KOPT-K1 (cell line): ENCODE measurements at regions not wholly inside any gene's neighbourhood (a gene's known extent, or its start where the extent isn't known, plus 50 kb on each side); places are given as distances from the start of the nearest gene placed in this dataset.
"Not testable (repeated sequence)": the region's sequence is repeated elsewhere in the genome, so short reads cannot be mapped to it uniquely, and the experiment has no call there.

Experiments
- H3K27ac ChIP-seq: fragments of 200-600 bp; sonication (generic); 2 replicates; pipeline ENCODE4 v1.5.1; 2016; ENCODE audit warnings: antibody characterized with exemption, mild to moderate bottlenecking, low read depth, low read length; ENCODE audit not compliant: poor library complexity, severe bottlenecking
- H3K36me3 ChIP-seq: fragments of 200-600 bp; sonication (generic); 2 replicates; pipeline ENCODE4 v1.5.1; 2017; ENCODE audit warnings: antibody characterized with exemption, mild to moderate bottlenecking, low read length, moderate library complexity; ENCODE audit not compliant: insufficient read depth
- H3K9me3 ChIP-seq: fragments of 200-600 bp; sonication (generic); 2 replicates; pipeline ENCODE4 v1.5.1; 2017; ENCODE audit warnings: antibody characterized with exemption, low read length, mild to moderate bottlenecking; ENCODE audit not compliant: insufficient read depth, poor library complexity, severe bottlenecking

DNA sequence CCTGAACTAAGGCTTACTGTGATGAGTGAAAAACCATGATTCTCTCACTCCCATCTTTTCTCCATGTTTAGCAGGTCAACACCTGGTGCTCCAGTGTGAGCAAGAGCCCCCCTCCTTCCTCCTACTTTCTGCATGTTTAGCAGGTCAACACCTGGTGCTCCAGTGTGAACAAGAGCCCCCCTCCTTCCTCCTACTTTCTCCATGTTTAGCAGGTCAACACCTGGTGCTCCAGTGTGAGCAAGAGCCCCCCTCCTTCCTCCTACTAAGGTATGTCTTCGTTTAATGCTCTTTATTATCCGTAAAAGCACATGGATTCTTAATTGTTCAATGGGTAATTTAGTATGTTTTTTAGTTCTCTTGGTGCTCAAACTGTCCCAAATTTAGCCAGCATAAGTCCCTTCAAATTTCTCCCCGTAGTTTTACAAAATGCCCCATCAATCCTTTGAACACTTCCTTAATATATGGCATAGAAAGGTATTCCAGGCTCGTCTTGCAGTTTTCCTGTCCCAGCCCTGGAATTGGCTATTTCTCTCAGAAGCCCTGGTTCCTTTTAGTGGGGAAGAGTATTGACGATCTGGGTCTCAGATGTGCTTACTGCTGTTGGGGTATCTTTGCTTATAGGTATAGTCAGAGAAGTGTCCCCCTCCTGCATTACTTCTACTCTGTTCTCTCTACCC lies 760.8 kb upstream of the TPTE start:
- H3K36me3 ChIP-seq = no peaks in the 10 kb centered on the region
- H3K27ac ChIP-seq = no peak overlapping the region
- peaks cover 54% of the 10 kb centered on the region for H3K9me3 ChIP-seq

DNA sequence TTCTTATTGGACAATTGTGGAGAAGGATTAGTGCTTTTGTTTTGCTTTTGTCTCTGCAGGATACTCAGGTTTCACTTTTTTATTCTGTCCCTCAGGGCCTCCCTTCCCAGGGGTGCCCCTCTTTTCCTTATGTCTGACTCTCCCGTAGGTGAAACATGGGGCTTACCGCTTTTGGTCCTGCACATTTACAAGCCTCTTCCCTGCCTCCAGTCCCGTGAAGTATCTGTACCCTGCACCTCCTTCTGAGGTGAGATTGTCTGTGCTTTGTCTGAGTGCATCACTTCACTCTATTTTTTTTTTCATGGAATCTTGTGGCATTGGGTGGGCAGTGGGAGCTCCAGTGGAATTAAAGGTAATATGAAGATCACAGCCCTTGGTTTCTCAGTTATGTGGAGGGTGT lies 758.1 kb upstream of the TPTE start:
- Histone ChIP-seq H3K36me3 (no peaks in the 10 kb centered on the region), H3K27ac (no peak overlapping the region), H3K9me3 (peaks cover 58% of the 10 kb centered on the region)

DNA sequence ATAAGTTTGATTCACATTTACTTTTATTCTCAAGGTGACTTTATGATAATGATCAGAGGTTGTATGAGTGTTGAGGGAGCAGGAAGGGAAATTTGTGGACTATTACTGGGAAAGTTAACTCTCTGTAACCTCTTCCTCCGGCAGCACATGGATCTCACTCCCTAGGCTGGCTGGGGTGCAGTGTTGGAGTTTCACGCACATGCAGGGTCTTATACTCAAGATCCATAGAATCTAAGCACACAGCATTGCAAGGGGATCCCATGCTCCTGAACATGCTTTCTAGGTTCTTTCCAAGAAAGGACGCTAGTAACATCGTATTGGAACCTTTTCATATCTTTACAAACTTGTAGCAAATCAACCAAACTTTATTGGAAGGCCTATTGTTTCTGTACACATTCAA lies 757.6 kb upstream of the TPTE start:
- Histone ChIP-seq H3K36me3 (no peaks in the 10 kb centered on the region), H3K27ac (no peak overlapping the region), H3K9me3 (peaks cover 58% of the 10 kb centered on the region)

DNA sequence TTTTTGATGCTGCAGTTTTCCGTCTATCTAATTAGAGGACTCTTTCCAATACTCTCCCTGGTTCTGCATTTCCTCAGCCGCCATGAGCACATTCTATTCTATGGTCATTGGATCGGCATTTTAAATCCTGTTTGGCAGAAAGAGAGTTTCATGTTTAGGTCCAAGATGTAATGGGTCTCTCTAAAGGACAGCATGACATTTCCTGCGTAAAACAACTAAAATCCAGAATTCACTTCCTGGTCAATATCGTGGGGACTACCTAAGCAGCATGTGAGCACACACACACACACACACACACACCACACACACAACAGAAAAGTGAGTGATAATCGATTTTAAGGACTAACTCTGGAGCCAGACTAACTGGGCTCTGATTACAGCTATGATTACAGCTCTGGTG lies 757.1 kb upstream of the TPTE start:
- H3K36me3 ChIP-seq, H3K27ac ChIP-seq: not testable (repeated sequence)
- H3K9me3 ChIP-seq = peaks cover 58% of the 10 kb centered on the region

DNA sequence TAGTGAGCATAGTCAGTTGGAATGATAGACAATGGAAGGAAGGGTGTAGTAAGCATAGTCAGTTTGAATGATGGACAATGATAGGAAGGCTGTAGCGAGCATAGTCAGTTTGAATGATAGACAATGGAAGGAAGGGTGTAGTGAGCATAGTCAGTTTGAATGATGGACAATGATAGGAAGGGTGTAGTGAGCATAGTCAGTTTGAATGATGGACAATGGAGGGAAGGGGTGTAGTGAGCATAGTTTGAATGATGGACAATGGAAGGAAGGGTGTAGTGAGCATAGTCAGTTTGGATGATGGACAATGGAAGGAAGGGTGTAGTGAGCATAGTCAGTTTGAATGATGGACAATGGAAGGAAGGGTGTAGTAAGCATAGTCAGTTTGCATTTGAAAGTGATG lies 755.8 kb upstream of the TPTE start:
- peaks cover 60% of the 10 kb centered on the region for H3K9me3 ChIP-seq
- not testable (repeated sequence) for H3K27ac ChIP-seq, H3K36me3 ChIP-seq

DNA sequence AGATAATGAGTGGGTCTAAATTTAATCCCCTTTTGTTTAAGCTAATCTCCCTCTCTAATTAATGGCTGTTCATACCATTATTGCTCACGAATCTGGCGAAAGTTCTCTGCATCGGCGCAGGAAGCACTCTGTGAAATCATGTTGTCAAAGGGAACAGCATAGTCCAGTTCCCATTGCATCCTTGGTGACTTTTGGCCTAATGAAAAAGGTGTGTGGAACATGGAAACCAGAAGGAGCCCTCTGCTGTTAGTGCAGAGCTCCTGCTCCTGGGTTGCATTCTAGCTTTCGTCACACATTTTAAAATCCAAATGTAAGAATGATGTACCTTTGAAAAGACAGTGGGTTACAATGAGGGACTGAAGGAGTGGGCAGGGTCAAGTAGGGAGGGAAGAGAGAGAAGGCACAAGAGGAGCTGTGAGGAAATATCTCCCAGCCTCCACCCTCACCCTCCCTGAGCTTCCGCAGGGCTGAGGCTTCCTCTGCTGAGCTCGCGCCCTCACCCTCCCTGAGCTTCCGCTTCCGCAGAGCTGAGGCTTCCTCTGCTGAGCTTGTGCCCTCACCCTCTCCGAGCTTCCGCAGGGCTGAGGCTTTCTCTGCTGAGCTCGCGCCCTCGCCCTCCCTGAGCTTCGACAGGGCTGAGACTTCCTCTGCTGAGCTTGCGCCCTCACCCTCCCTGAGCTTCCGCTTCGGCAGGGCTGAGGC lies 754.3 kb upstream of the TPTE start:
- H3K36me3 ChIP-seq, H3K27ac ChIP-seq: not testable (repeated sequence)
- H3K9me3 ChIP-seq = peaks cover 63% of the 10 kb centered on the region

DNA sequence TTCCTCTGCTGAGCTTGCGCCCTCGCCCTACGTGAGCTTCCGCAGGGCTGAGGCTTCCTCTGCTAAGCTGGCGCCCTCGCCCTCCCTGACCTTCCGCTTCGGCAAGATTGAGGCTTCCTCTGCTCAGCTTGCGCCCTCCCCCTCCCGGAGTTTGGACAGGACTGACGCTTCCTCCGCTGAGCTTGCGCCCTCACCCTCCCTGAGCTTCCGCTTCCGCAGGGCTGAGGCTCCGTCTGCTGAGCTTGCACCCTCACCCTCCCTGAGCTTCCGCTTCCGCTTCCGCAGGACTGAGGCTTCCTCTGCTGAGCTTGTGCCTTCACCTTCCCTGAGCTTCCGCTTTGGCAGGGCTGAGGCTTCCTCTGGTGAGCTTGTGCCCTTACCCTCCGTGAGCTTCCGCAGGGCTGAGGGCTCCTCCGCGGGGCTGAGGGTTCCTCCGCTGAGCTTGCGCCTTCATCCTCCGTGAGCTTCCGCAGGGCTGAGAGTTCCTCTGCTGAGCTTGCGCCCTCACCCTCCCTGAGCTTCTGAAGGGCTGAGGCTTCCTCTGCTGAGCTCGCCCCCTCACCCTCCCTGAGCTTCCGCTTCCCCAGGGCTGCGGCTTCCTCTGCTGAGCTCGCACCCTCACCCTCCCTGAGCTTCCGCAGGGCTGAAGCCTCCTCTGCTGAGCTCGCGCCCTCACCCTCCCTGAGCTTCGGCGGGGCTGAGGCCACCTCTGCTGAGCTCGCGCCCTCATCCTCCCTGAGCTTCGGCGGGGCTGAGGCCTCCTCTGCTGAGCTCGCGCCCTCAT lies 753.6 kb upstream of the TPTE start:
- Histone ChIP-seq H3K36me3 (no peaks in the 10 kb centered on the region), H3K9me3 (peaks cover 63% of the 10 kb centered on the region), H3K27ac (no peak overlapping the region)

DNA sequence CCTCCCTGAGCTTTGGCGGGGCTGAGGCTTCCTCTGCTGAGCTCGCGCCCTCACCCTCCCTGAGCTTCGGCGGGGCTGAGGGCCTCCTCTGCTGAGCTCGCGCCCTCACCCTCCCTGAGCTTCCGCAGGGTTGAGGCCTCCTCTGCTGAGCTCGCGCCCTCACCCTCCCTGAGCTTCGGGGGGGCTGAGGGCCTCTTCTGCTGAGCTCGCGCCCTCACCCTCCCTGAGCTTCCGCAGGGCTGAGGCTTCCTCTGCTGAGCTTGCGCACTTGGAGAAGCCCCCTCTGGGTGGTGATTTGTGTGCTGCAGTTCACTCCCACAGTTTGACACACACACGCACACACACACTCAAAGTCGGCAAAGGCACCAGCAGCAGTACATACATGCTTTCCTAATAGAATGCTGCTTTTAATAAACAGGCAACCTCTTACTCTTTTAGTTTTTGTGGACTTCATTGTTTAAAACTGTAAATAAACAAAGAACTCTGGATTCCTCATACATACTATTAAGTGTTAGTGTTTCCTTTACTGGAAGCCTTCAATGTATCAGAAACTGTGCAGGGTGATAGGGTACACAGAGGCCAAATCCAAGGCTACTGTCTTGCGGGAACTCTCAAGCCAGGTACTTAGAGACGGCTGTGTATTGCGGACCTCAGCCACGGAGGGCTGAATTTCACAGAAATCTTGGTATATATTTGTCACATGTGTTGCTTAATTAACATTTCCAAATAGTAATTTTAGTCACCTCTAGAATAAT lies 752.8 kb upstream of the TPTE start:
- peaks cover 58% of the 10 kb centered on the region for H3K9me3 ChIP-seq
- H3K27ac ChIP-seq = not testable (repeated sequence)

DNA sequence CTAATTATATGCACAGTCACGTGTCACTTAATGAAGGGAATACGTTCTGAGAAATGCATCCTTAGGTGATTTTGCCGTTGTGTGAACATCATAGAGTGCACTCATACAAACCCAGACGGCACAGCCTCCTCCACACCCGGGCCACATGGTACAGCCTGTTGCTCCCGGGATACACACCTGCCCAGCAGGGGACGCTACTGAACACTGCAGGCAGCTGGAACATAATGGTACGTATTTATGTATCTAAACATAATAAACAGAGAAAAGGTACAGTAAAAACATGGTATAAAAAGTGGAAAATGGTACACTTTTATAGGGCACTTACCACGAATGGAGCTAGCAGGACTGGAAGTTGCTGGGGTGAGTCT lies 752.3 kb upstream of the TPTE start:
- peaks cover 54% of the 10 kb centered on the region for H3K9me3 ChIP-seq
- H3K36me3 ChIP-seq, H3K27ac ChIP-seq: not testable (repeated sequence)

More for the DNA sequence above, 752.8 kb upstream of the TPTE start:
- not testable (repeated sequence) for H3K36me3 ChIP-seq

DNA sequence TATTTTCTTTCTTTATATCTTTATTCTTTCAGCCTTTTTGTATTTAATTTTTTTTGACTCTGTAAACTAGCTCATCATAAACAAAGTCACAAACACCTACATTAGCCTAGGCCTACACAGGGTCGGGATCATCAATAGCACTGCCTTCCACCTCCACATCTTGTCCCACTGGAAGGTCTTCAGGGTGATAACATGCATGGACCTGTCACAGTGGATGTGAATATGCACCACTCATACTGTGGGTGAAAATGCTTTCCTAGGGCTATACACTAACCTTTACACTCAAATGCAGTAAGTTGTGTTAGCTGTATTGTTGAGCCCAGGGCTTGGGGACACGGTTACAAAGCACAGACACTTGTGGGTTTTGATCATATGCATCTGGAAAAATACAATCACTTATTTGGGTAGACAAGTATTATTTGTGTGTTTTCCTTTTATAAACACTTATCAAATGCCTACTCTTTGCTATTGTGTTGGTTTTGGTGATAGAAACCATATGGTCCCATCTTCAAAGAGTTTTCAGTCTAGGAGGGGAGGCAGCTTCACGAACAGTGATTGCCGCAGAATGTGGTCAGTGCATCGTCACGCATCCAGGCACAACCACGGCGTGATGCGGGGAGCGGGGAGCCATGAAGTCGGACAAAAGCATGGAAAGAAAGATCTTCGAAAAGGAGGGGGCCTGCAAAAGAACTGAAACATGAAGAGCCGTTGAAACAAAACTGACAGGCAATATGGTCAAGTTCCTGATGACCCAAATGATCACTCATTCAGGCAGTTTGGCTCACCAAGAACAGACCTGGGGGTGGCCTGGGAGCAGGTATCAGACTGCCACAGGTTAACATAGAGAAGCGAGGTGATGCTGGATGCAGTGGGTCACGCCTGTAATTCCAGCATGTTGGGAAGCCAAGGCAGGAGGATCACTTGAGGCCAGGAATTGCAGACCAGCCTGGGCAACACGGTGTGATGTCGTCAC lies 751.4 kb upstream of the TPTE start:
- H3K27ac ChIP-seq, H3K36me3 ChIP-seq: not testable (repeated sequence)
- peaks cover 56% of the 10 kb centered on the region for H3K9me3 ChIP-seq

DNA sequence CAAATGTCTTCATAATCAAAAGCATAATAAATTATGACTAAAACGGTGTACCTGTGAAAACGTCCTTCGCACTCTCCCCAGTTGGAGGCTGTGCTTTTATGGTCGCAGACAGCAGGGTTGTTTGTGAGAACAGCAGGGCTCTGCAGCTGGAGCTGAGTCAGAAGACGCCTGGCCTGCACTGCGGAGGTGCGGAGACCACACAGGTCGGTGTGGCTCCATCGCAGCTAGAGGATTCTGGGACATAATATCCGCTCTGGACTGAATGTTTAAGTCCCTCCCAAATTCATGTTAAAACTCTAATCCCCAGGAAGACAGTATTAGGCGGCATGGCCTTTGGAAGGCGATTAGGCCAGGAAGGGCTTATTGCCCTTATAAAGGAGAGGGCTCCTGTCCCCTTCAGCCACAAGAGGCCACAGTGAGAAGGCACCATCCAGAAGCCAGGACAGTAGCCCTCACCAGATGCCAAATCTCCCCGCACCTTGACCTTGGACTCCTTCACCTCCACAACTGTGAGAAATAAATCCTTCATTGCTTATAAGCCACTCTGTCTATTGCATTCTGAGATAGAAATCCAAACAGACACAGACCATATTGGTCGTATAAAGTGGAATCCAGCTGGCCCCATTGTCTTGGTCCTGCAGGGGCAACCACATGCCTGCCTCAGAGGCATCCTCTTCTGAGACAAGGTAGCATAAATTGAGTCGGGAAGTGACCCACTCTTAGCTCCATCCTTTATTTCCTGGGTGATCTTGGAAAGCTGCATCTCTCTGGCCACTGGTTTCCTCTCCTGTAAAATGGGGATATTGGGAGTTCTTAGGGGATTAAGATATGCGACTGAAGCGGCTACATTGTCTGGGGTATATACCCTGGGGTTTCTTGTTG lies 749.7 kb upstream of the TPTE start:
- peaks cover 69% of the 10 kb centered on the region for H3K9me3 ChIP-seq
- H3K27ac ChIP-seq, H3K36me3 ChIP-seq: not testable (repeated sequence)

DNA sequence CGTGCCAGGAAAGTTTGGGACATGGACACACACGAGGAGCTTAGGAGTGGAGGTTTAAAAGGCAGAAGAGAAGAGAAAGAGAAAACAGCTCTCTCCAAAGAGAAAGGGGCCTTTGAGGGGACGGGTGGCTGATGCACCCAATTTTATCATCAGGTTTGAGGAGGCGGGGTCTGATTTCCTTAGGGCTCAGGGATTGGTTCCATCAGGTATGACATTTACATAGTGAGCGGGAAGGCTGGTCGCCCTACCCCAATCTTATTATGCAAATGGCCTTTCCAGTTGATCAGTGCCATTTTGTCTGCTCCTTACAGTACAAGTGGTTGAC lies 749.1 kb upstream of the TPTE start:
- H3K36me3 ChIP-seq = no peaks in the 10 kb centered on the region
- peaks cover 66% of the 10 kb centered on the region for H3K9me3 ChIP-seq
- no peak overlapping the region for H3K27ac ChIP-seq

DNA sequence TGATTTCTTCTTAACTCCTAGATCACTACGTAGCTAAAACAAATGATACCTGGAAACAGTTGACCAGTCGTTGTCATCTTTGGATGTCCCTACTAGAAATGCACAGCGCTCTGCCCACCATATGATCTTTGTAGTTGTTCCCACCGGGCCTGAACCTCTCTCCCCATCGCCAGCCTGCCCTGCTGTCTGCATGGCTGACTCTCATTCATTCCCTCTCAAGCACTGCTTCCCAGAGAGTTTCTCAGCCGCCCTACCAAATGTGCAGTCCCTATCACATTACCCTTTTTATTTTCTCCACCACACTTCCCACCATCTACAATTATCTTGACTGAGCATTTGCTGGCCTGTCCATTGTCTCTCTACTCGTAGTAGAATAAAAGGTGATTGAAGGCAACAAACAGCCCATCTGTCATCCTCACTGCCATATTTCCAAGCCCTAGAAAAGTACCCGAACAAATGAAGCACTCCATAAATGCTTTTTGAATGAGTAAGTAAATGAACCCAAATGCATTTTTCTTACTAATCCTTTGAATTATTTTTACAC lies 748.4 kb upstream of the TPTE start:
- H3K27ac ChIP-seq, H3K36me3 ChIP-seq: not testable (repeated sequence)
- peaks cover 63% of the 10 kb centered on the region for H3K9me3 ChIP-seq
